Suppressor macrophage treated with lipopolysaccharide for 4 hours (primary cell): ENCODE measurements at regions not wholly inside any gene's neighbourhood (a gene's known extent, or its start where the extent isn't known, plus 50 kb on each side); places are given as distances from the start of the nearest gene placed in this dataset.

Experiments
- DNase-seq: peaks from one replicate; pipeline ENCODE4 v3.0.0-alpha.2; 2020

GRCh38 chr9:130755377-130756007 is 61.9 kb downstream of the EXOSC2 start:
- DNase-seq = no peak

- DNase-seq = peak; percentile 77
Observed at GRCh38 chr9:130756037-130756436, 62.5 kb downstream of the EXOSC2 start.

- DNase-seq = peak; percentile 40
Observed at GRCh38 chr9:130756455-130757152, 63.0 kb downstream of the EXOSC2 start.

GRCh38 chr9:130759738-130760137 is 66.2 kb downstream of the EXOSC2 start:
- DNase-seq = no peak

- DNase-seq = no peak
Observed at GRCh38 chr9:130763331-130764171, 70.0 kb downstream of the EXOSC2 start.

GRCh38 chr9:130765137-130766020 is 69.7 kb upstream of the ABL1 start:
- DNase-seq = no peak

GRCh38 chr9:130766021-130766926 is 68.8 kb upstream of the ABL1 start:
- DNase-seq = no peak

- peak; percentile 30 for DNase-seq
Observed at GRCh38 chr9:130766927-130767307, 68.1 kb upstream of the ABL1 start.

- peak; percentile 71 for DNase-seq
Observed at GRCh38 chr9:130768265-130768664, 66.8 kb upstream of the ABL1 start.

GRCh38 chr9:130768891-130769403 is 66.1 kb upstream of the ABL1 start:
- DNase-seq = no peak

- DNase-seq = no peak
Observed at GRCh38 chr9:130770093-130770492, 65.0 kb upstream of the ABL1 start.

GRCh38 chr9:130770679-130771442 is 64.2 kb upstream of the ABL1 start:
- peak; percentile 60 for DNase-seq

- DNase-seq = no peak
Observed at GRCh38 chr9:130772185-130772584, 62.9 kb upstream of the ABL1 start.

GRCh38 chr9:130774183-130774582 is 60.9 kb upstream of the ABL1 start:
- DNase-seq = no peak

GRCh38 chr9:130775336-130775991 is 59.6 kb upstream of the ABL1 start:
- DNase-seq = no peak

- DNase-seq = no peak
Observed at GRCh38 chr9:130779153-130779855, 55.8 kb upstream of the ABL1 start.

- no peak for DNase-seq
Observed at GRCh38 chr9:130780415-130780814, 54.6 kb upstream of the ABL1 start.

GRCh38 chr9:130780865-130781504 is 54.1 kb upstream of the ABL1 start:
- DNase-seq = no peak

GRCh38 chr9:130781569-130781968 is 53.5 kb upstream of the ABL1 start:
- DNase-seq = no peak
